B cell (primary cell): ENCODE measurements at regions not wholly inside any gene's neighbourhood (a gene's known extent, or its start where the extent isn't known, plus 50 kb on each side); places are given as distances from the start of the nearest gene placed in this dataset.

Source experiments
- ATAC-seq: fragments of 200-7000 bp; cut with Tn5 transposase; one replicate; pipeline ENCODE4 v1.10.0; 2021; ENCODE audit warnings: low read depth, mild to moderate bottlenecking, moderate number of reproducible peaks, moderate library complexity
- CTCF ChIA-PET: fragments of 350-600 bp; sonication (Branson Sonifier 250); formaldehyde crosslinking; loops from one replicate; lab custom pipeline; 2021; ENCODE audit warnings: antibody characterized with exemption, inconsistent platforms; lab: Charles Lee
- POLR2A ChIA-PET: fragments of 350-600 bp; sonication (Branson Sonifier 250); formaldehyde crosslinking; loops from one replicate; lab custom pipeline; 2021; ENCODE audit warnings: antibody characterized with exemption; lab: Charles Lee
- DNase-seq: peaks from one replicate; pipeline ENCODE4 v3.0.0; 2013
- H2AFZ ChIP-seq: 2 replicates; pipeline ENCODE4 v1.6.1; 2012; ENCODE audit warnings: mild to moderate bottlenecking, low read depth, low read length; ENCODE audit not compliant: insufficient read depth, poor library complexity, severe bottlenecking
- H3K27ac ChIP-seq, 2 donors: 1 replicate in 1 of 2; 2 replicates in 1 of 2; pipeline ENCODE4 v1.5.1; 2012 to 2013; ENCODE audit warnings: low read length in 2 of 2, mild to moderate bottlenecking in 2 of 2, moderate library complexity in 1 of 2
- H3K27me3 ChIP-seq, 4 experiments: fragments of 200-600 bp in 1 of 4; sonication (generic) in 1 of 4; replicated peaks in 1 of 4; 1 replicate in 2 of 4; 2 replicates in 2 of 4; pipeline versions ENCODE4 v1.6.1 to v1.7.0; 2013 to 2016; ENCODE audit warnings: low read length in 3 of 4, mild to moderate bottlenecking in 2 of 4, mixed read lengths in 1 of 4, moderate library complexity in 1 of 4; ENCODE audit not compliant: insufficient read depth in 4 of 4, control insufficient read depth in 3 of 4; ENCODE audit errors: control extremely low read depth in 1 of 4
- H3K36me3 ChIP-seq, 2 experiments: replicated peaks in 1 of 2; 1 replicate in 1 of 2; 2 replicates in 1 of 2; pipeline versions ENCODE4 v1.6.1 to v1.7.1; 2013; ENCODE audit warnings: low read length in 1 of 2; ENCODE audit not compliant: insufficient read depth in 2 of 2, control insufficient read depth in 1 of 2; ENCODE audit errors: control extremely low read depth in 1 of 2, extremely low read depth in 1 of 2
- H3K4me1 ChIP-seq, 2 donors: fragments of 200-600 bp in 1 of 2; sonication (generic) in 1 of 2; 1 replicate in 1 of 2; 2 replicates in 1 of 2; pipeline versions ENCODE4 v1.5.1 to v1.6.1; 2013 to 2017; ENCODE audit warnings: low read length in 2 of 2; ENCODE audit not compliant: control insufficient read depth in 2 of 2, insufficient read depth in 2 of 2
- H3K4me2 ChIP-seq: replicated peaks from 2 replicates; pipeline ENCODE3; 2012; ENCODE audit warnings: mild to moderate bottlenecking, low read depth, low read length; ENCODE audit not compliant: poor library complexity, severe bottlenecking
- H3K4me3 ChIP-seq, 5 experiments: fragments of 200-600 bp in 1 of 5; sonication (generic) in 1 of 5; 1 replicate in 3 of 5; 2 replicates in 2 of 5; pipeline versions ENCODE4 v1.5.1 to v1.7.0; 2011 to 2016; ENCODE audit warnings: low read length in 4 of 5, mild to moderate bottlenecking in 4 of 5, low read depth in 2 of 5, control low read depth in 1 of 5, moderate library complexity in 1 of 5; ENCODE audit not compliant: insufficient read depth in 1 of 5; ENCODE audit errors: control extremely low read depth in 1 of 5, extremely low read depth in 1 of 5
- H3K79me2 ChIP-seq: fragments of 200-600 bp; sonication (generic); one replicate; pipeline ENCODE4 v1.6.0; 2016; ENCODE audit warnings: low read length; ENCODE audit not compliant: control insufficient read depth, insufficient read depth
- H3K9ac ChIP-seq: fragments of 200-600 bp; sonication (generic); 2 replicates; pipeline ENCODE4 v1.6.1; 2017; ENCODE audit warnings: mild to moderate bottlenecking, low read length, moderate library complexity
- H3K9me3 ChIP-seq, 3 donors: one replicate each; pipeline versions ENCODE4 v1.6.1 to v1.7.1; 2013; ENCODE audit warnings: low read length in 2 of 3; ENCODE audit not compliant: control insufficient read depth in 2 of 3, insufficient read depth in 1 of 3; ENCODE audit errors: control extremely low read depth in 1 of 3
- H4K20me1 ChIP-seq: 2 replicates; pipeline ENCODE4 v1.6.0; 2012; ENCODE audit warnings: mild to moderate bottlenecking, low read length; ENCODE audit not compliant: insufficient read depth, control insufficient read depth, poor library complexity, severe bottlenecking
- H3K27ac Mint-ChIP-seq: one replicate; pipeline ENCODE4 v1.8.0; 2021; ENCODE audit warnings: mixed read lengths
- H3K27me3 Mint-ChIP-seq: one replicate; pipeline ENCODE4 v1.8.0; 2021; ENCODE audit warnings: mixed read lengths
- H3K4me1 Mint-ChIP-seq: one replicate; pipeline ENCODE4 v1.8.0; 2021; ENCODE audit warnings: mixed read lengths
- H3K4me3 Mint-ChIP-seq: one replicate; pipeline ENCODE4 v1.8.0; 2021; ENCODE audit warnings: mixed read lengths
- H3K9me3 Mint-ChIP-seq: one replicate; pipeline ENCODE4 v1.8.0; 2022; ENCODE audit warnings: mixed read lengths; ENCODE audit not compliant: insufficient read depth
- CTCF ChIP-seq: fragments of 200-600 bp; IDR thresholded peaks from one replicate; pipeline ENCODE4 v1.8.0; 2022; ENCODE audit warnings: antibody characterized with exemption, mild to moderate bottlenecking
- EZH2 ChIP-seq: IDR thresholded peaks from 2 replicates; pipeline ENCODE4 v1.6.1; 2012; ENCODE audit warnings: borderline replicate concordance, low read depth, mild to moderate bottlenecking, moderate library complexity, low read length; ENCODE audit not compliant: insufficient read depth, poor library complexity, severe bottlenecking
- WGBS: methylation state at CpG from one replicate; pipeline ENCODE4 v1.1.5; 2013; ENCODE audit warnings: missing lambda C conversion rate; ENCODE audit not compliant: insufficient coverage; 5-methylcytosine and 5-hydroxymethylcytosine counted together
- intact Hi-C: fragments of 100-400 bp; cut with micrococcal nuclease; formaldehyde crosslinking; loops from one replicate; pipeline ENCODE4 v1.10.0; 2022

GRCh38 chr6:84597238-84597875 lies 167.0 kb downstream of the TBX18 start:
- Histone ChIP-seq H3K9ac (no peak overlapping the region), H4K20me1 (no peaks in the 10 kb centered on the region), H3K9me3 (peaks cover 0 to 3% (median 0%) of the 10 kb centered on the region in 3 donors), H3K27me3 (no peaks in the 10 kb centered on the region), H3K36me3 (no peaks in the 10 kb centered on the region), H3K79me2 (no peaks in the 10 kb centered on the region), H3K4me3 (no peak overlapping the region), H3K27ac (no peak overlapping the region), H2AFZ (no peak overlapping the region), H3K4me2 (no peak overlapping the region), H3K4me1 (no peaks in the 10 kb centered on the region)
- TF ChIP-seq EZH2 = no peak
- TF ChIP-seq CTCF = no peak
- ATAC-seq = no peak
- CTCF ChIA-PET = no interaction called here
- POLR2A ChIA-PET = no interaction called here
- Mint-ChIP-seq H3K4me3 (no peak overlapping the region), H3K4me1 (no peaks in the 10 kb centered on the region), H3K27me3 (no peaks in the 10 kb centered on the region), H3K27ac (no peak overlapping the region), H3K9me3 (no peaks in the 10 kb centered on the region)
- no peak for DNase-seq
- no CpG with 5 or more reads among the region's 4 CpGs for WGBS
- intact Hi-C loops = no loop called here

GRCh38 chr6:84596488-84596887 lies 167.9 kb downstream of the TBX18 start:
- no peak overlapping the region for H3K4me2 ChIP-seq
- intact Hi-C loops = no loop called here
- ATAC-seq = no peak

More at GRCh38 chr6:84596488-84596887, 167.9 kb downstream of the TBX18 start:
- H3K4me1 Mint-ChIP-seq = no peaks in the 10 kb centered on the region
- ChIA-PET POLR2A (no interaction called here), CTCF (no interaction called here)
- H3K4me1 ChIP-seq = no peaks in the 10 kb centered on the region
- no CpG with 5 or more reads among the region's 1 CpG for WGBS
- no peak overlapping the region for H3K9ac ChIP-seq
- no peaks in the 10 kb centered on the region for H3K9me3 Mint-ChIP-seq
- H2AFZ ChIP-seq = no peak overlapping the region
- no peak overlapping the region for H3K4me3 ChIP-seq
- H3K4me3 Mint-ChIP-seq = no peak overlapping the region
- H3K36me3 ChIP-seq = no peaks in the 10 kb centered on the region
- H3K27ac ChIP-seq = no peak overlapping the region
- H3K27ac Mint-ChIP-seq = no peak overlapping the region
- no peaks in the 10 kb centered on the region for H3K27me3 Mint-ChIP-seq
- TF ChIP-seq EZH2 = no peak
- TF ChIP-seq CTCF = no peak
- peaks cover 0 to 3% (median 0%) of the 10 kb centered on the region in 3 donors for H3K9me3 ChIP-seq
- DNase-seq = no peak
- H3K27me3 ChIP-seq = no peaks in the 10 kb centered on the region
- no peaks in the 10 kb centered on the region for H4K20me1 ChIP-seq
- no peaks in the 10 kb centered on the region for H3K79me2 ChIP-seq
